Sigmoid colon (tissue), 4 donors: ENCODE measurements at regions not wholly inside any gene's neighbourhood (a gene's known extent, or its start where the extent isn't known, plus 50 kb on each side); places are given as distances from the start of the nearest gene placed in this dataset.

Source experiments
- EP300 ChIP-seq, 4 donors: sonication (generic); formaldehyde crosslinking; IDR thresholded peaks; one replicate each; pipeline ENCODE4 v1.6.1; 2017; ENCODE audit warnings: antibody characterized with exemption in 4 of 4
- POLR2A ChIP-seq, 2 donors: fragments of 450-650 bp; IDR thresholded peaks; one replicate each; pipeline ENCODE4 v1.6.1; 2016; ENCODE audit warnings: antibody characterized with exemption in 2 of 2, mild to moderate bottlenecking in 2 of 2, moderate library complexity in 2 of 2
- POLR2AphosphoS5 ChIP-seq, 4 donors: sonication (generic); formaldehyde crosslinking; IDR thresholded peaks; one replicate each; pipeline ENCODE4 v1.6.1; 2017; ENCODE audit warnings: antibody characterized with exemption in 4 of 4
- TF ChIP-seq, protein P1 (sequence below), 4 experiments: fragments of 450-650 bp in 3 of 4; fragments of 200-600 bp in 1 of 4; IDR thresholded peaks; one replicate each; pipeline ENCODE4 v1.5.1; 2016 to 2019; ENCODE audit warnings: antibody characterized with exemption in 4 of 4, mild to moderate bottlenecking in 3 of 4, moderate library complexity in 2 of 4

- TF ChIP-seq, protein P1, sequence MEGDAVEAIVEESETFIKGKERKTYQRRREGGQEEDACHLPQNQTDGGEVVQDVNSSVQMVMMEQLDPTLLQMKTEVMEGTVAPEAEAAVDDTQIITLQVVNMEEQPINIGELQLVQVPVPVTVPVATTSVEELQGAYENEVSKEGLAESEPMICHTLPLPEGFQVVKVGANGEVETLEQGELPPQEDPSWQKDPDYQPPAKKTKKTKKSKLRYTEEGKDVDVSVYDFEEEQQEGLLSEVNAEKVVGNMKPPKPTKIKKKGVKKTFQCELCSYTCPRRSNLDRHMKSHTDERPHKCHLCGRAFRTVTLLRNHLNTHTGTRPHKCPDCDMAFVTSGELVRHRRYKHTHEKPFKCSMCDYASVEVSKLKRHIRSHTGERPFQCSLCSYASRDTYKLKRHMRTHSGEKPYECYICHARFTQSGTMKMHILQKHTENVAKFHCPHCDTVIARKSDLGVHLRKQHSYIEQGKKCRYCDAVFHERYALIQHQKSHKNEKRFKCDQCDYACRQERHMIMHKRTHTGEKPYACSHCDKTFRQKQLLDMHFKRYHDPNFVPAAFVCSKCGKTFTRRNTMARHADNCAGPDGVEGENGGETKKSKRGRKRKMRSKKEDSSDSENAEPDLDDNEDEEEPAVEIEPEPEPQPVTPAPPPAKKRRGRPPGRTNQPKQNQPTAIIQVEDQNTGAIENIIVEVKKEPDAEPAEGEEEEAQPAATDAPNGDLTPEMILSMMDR (IDR thresholded peaks at IDR 0.05) = no peak
- TF ChIP-seq POLR2AphosphoS5 (IDR thresholded peaks at IDR 0.05) (no peak), EP300 (IDR thresholded peaks at IDR 0.05) (no peak), POLR2A (IDR thresholded peaks at IDR 0.05) (no peak)
These were observed 164.4 kb upstream of the PRDM1 start for GRCh38 chr6:105921781-105922180.
